ENCODE measurements at regions not wholly inside any gene's neighbourhood (a gene's known extent, or its start where the extent isn't known, plus 50 kb on each side); places are given as distances from the start of the nearest gene placed in this dataset.
"Not testable (repeated sequence)": the region's sequence is repeated elsewhere in the genome, so short reads cannot be mapped to it uniquely, and the experiment has no call there.

GRCh38 chr11:41799754-41800153 lies 340.3 kb upstream of the LRRC4C start:
- Histone ChIP-seq H3K4me1 (ENCODE audit: control insufficient read depth in 2 of 2, insufficient read depth in 2 of 2, low read length in 2 of 2) (no peaks in the 10 kb centered on the region), H3K4me3 (ENCODE audit: low read length) (no peak overlapping the region), H3K27ac (ENCODE audit: low read depth, low read length) (no peak overlapping the region), H3K36me3 (ENCODE audit: control insufficient read depth in 2 of 3, insufficient read depth in 3 of 3, low read length in 3 of 3) (no peaks in the 10 kb centered on the region), H3K27me3 (ENCODE audit: control insufficient read depth in 2 of 2, insufficient read depth in 2 of 2, low read length in 2 of 2) (no peaks in the 10 kb centered on the region), H3K9me3 (ENCODE audit: control insufficient read depth in 2 of 3, low read length in 3 of 3) (no peaks in the 10 kb centered on the region)
- CTCF ChIA-PET: no interaction called here
- Mint-ChIP-seq H3K9me3 (peaks cover 2 to 25% (median 11%) of the 10 kb centered on the region in 11 donors), H3K4me1 (no peaks in the 10 kb centered on the region), H3K36me3 (peaks cover 0 to 3% (median 0%) of the 10 kb centered on the region in 5 donors), H3K27me3 (no peaks in the 10 kb centered on the region), H3K27ac (no peak overlapping the region), H3K4me3 (no peak overlapping the region)
- ATAC-seq: no peak
- no peak for DNase-seq
- POLR2A ChIA-PET: no interaction called here
- intact Hi-C loops (cut with micrococcal nuclease): no loop called here

DNA sequence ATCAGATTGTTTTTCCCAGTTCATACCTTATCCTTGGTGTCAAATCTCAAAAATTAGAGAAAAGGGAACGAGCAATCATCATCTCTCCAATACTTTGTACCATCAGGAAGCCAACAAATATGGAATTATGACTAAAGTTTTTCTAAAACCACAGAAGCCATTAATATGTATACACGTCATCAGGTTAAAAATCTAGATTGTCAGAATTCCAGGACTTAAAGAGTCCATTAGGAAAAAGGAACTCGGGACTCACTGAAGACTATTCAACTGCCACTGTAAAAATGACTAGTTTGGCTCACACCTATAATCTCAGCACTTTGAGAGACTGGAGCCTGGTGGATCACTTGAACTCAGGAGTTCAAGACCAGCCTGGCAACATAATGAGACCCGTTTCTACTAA lies 344.4 kb upstream of the LRRC4C start:
- Mint-ChIP-seq H3K36me3 (peaks cover 0 to 3% (median 0%) of the 10 kb centered on the region in 5 donors), H3K27ac (no peak overlapping the region), H3K27me3 (no peaks in the 10 kb centered on the region), H3K4me1 (no peaks in the 10 kb centered on the region), H3K4me3 (no peak overlapping the region), H3K9me3 (peaks cover 2 to 21% (median 12%) of the 10 kb centered on the region in 11 donors)
- Histone ChIP-seq H3K27ac (ENCODE audit: low read depth, low read length) (no peak overlapping the region), H3K9me3 (ENCODE audit: control insufficient read depth in 2 of 3, low read length in 3 of 3) (peaks cover 0 to 5% (median 0%) of the 10 kb centered on the region in 3 experiments), H3K27me3 (ENCODE audit: control insufficient read depth in 2 of 2, insufficient read depth in 2 of 2, low read length in 2 of 2) (no peaks in the 10 kb centered on the region), H3K36me3 (ENCODE audit: control insufficient read depth in 2 of 3, insufficient read depth in 3 of 3, low read length in 3 of 3) (no peaks in the 10 kb centered on the region), H3K4me3 (ENCODE audit: low read length) (no peak overlapping the region), H3K4me1 (ENCODE audit: control insufficient read depth in 2 of 2, insufficient read depth in 2 of 2, low read length in 2 of 2) (no peaks in the 10 kb centered on the region)
- intact Hi-C loops (cut with micrococcal nuclease): no loop called here
- ChIA-PET POLR2A (no interaction called here), CTCF (no interaction called here)
- ATAC-seq (no peak), DNase-seq (no peak)

GRCh38 chr11:41816396-41816795 lies 356.9 kb upstream of the LRRC4C start:
- Histone ChIP-seq H3K36me3 (ENCODE audit: control insufficient read depth in 2 of 3, insufficient read depth in 3 of 3, low read length in 3 of 3) (no peaks in the 10 kb centered on the region), H3K4me1 (ENCODE audit: control insufficient read depth in 2 of 2, insufficient read depth in 2 of 2, low read length in 2 of 2) (no peaks in the 10 kb centered on the region), H3K27me3 (ENCODE audit: control insufficient read depth in 2 of 2, insufficient read depth in 2 of 2, low read length in 2 of 2) (no peaks in the 10 kb centered on the region), H3K27ac (ENCODE audit: low read depth, low read length) (no peak overlapping the region), H3K9me3 (ENCODE audit: control insufficient read depth in 2 of 3, low read length in 3 of 3) (no peaks in the 10 kb centered on the region), H3K4me3 (ENCODE audit: low read length) (no peak overlapping the region)
- CTCF ChIA-PET: no interaction called here
- H3K27ac Mint-ChIP-seq: no peak overlapping the region
- intact Hi-C loops (cut with micrococcal nuclease): no loop called here
- POLR2A ChIA-PET: no interaction called here
- H3K27me3 Mint-ChIP-seq: no peaks in the 10 kb centered on the region
- H3K4me3 Mint-ChIP-seq: no peak overlapping the region
- H3K36me3 Mint-ChIP-seq: no peaks in the 10 kb centered on the region
- H3K9me3 Mint-ChIP-seq: peaks cover 0 to 23% (median 14%) of the 10 kb centered on the region in 11 donors
- no peak for DNase-seq
- no peak for ATAC-seq
- H3K4me1 Mint-ChIP-seq: no peaks in the 10 kb centered on the region

GRCh38 chr11:41824287-41824686 lies 364.8 kb upstream of the LRRC4C start:
- H3K27ac Mint-ChIP-seq; DNase-seq; H3K27me3 ChIP-seq (ENCODE audit: control insufficient read depth in 2 of 2, insufficient read depth in 2 of 2, low read length in 2 of 2); H3K9me3 ChIP-seq (ENCODE audit: control insufficient read depth in 2 of 3, low read length in 3 of 3); ATAC-seq; intact Hi-C loops (cut with micrococcal nuclease); POLR2A ChIA-PET; H3K36me3 Mint-ChIP-seq; H3K4me3 ChIP-seq (ENCODE audit: low read length); H3K36me3 ChIP-seq (ENCODE audit: control insufficient read depth in 2 of 3, insufficient read depth in 3 of 3, low read length in 3 of 3); CTCF ChIA-PET; H3K4me1 Mint-ChIP-seq; H3K27me3 Mint-ChIP-seq; H3K4me1 ChIP-seq (ENCODE audit: control insufficient read depth in 2 of 2, insufficient read depth in 2 of 2, low read length in 2 of 2); H3K27ac ChIP-seq (ENCODE audit: low read depth, low read length); H3K4me3 Mint-ChIP-seq: not testable (repeated sequence)
- H3K9me3 Mint-ChIP-seq: peaks cover 0 to 31% (median 13%) of the 10 kb centered on the region in 11 donors

GRCh38 chr11:41826085-41826484 lies 366.6 kb upstream of the LRRC4C start:
- no peak overlapping the region for H3K27ac Mint-ChIP-seq
- intact Hi-C loops (cut with micrococcal nuclease): no loop called here
- ATAC-seq: no peak
- Histone ChIP-seq H3K4me3 (ENCODE audit: low read length) (no peak overlapping the region), H3K4me1 (ENCODE audit: control insufficient read depth in 2 of 2, insufficient read depth in 2 of 2, low read length in 2 of 2) (no peaks in the 10 kb centered on the region), H3K27ac (ENCODE audit: low read depth, low read length) (no peak overlapping the region), H3K9me3 (ENCODE audit: control insufficient read depth in 2 of 3, low read length in 3 of 3) (peaks cover 0 to 5% (median 0%) of the 10 kb centered on the region in 3 experiments), H3K36me3 (ENCODE audit: control insufficient read depth in 2 of 3, insufficient read depth in 3 of 3, low read length in 3 of 3) (no peaks in the 10 kb centered on the region), H3K27me3 (ENCODE audit: control insufficient read depth in 2 of 2, insufficient read depth in 2 of 2, low read length in 2 of 2) (no peaks in the 10 kb centered on the region)
- no peak overlapping the region for H3K4me3 Mint-ChIP-seq
- DNase-seq: no peak
- no peaks in the 10 kb centered on the region for H3K4me1 Mint-ChIP-seq
- no peaks in the 10 kb centered on the region for H3K36me3 Mint-ChIP-seq
- ChIA-PET POLR2A (no interaction called here), CTCF (no interaction called here)
- H3K27me3 Mint-ChIP-seq: no peaks in the 10 kb centered on the region
- peaks cover 0 to 32% (median 13%) of the 10 kb centered on the region in 11 donors for H3K9me3 Mint-ChIP-seq

DNA sequence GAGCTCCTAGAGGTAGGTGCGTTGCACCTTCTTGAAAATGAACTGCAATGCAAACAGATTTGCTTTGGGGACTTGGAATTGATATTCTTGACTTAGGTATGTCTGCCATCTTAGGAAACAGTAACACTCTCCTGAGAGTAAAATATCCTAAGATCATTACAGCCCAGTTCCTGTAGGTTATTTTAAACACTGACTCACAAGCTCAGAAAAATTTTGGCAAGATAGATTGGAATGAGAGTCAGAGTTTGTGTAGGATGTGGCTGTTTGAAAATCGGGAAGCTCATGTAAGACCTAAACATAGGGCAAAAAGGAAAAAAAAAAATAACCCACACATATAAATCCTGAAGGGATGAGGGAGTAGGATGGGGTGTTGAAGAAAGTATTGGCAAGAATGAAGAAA lies 377.0 kb upstream of the LRRC4C start:
- ChIA-PET POLR2A (no interaction called here), CTCF (no interaction called here)
- Mint-ChIP-seq H3K4me3 (no peak overlapping the region), H3K9me3 (peaks cover 2 to 22% (median 12%) of the 10 kb centered on the region in 11 donors), H3K27ac (no peak overlapping the region), H3K36me3 (no peaks in the 10 kb centered on the region), H3K4me1 (no peaks in the 10 kb centered on the region), H3K27me3 (no peaks in the 10 kb centered on the region)
- ATAC-seq: no peak
- Histone ChIP-seq H3K4me1 (ENCODE audit: control insufficient read depth in 2 of 2, insufficient read depth in 2 of 2, low read length in 2 of 2) (no peaks in the 10 kb centered on the region), H3K27ac (ENCODE audit: low read depth, low read length) (no peak overlapping the region), H3K9me3 (ENCODE audit: control insufficient read depth in 2 of 3, low read length in 3 of 3) (no peaks in the 10 kb centered on the region), H3K36me3 (ENCODE audit: control insufficient read depth in 2 of 3, insufficient read depth in 3 of 3, low read length in 3 of 3) (no peaks in the 10 kb centered on the region), H3K27me3 (ENCODE audit: control insufficient read depth in 2 of 2, insufficient read depth in 2 of 2, low read length in 2 of 2) (no peaks in the 10 kb centered on the region), H3K4me3 (ENCODE audit: low read length) (no peak overlapping the region)
- DNase-seq: no peak
- intact Hi-C loops (cut with micrococcal nuclease): no loop called here

GRCh38 chr11:41842673-41843072 lies 383.2 kb upstream of the LRRC4C start:
- intact Hi-C loops (cut with micrococcal nuclease): no loop called here

More at GRCh38 chr11:41842673-41843072, 383.2 kb upstream of the LRRC4C start:
- H3K9me3 Mint-ChIP-seq: peaks cover 3 to 16% (median 8%) of the 10 kb centered on the region in 11 donors
- CTCF ChIA-PET: no interaction called here
- Histone ChIP-seq H3K27me3 (ENCODE audit: control insufficient read depth in 2 of 2, insufficient read depth in 2 of 2, low read length in 2 of 2) (no peaks in the 10 kb centered on the region), H3K9me3 (ENCODE audit: control insufficient read depth in 2 of 3, low read length in 3 of 3) (peaks cover 0 to 4% (median 0%) of the 10 kb centered on the region in 3 experiments), H3K36me3 (ENCODE audit: control insufficient read depth in 2 of 3, insufficient read depth in 3 of 3, low read length in 3 of 3) (no peaks in the 10 kb centered on the region), H3K4me1 (ENCODE audit: control insufficient read depth in 2 of 2, insufficient read depth in 2 of 2, low read length in 2 of 2) (no peaks in the 10 kb centered on the region), H3K27ac (ENCODE audit: low read depth, low read length) (no peak overlapping the region), H3K4me3 (ENCODE audit: low read length) (no peak overlapping the region)
- no peak overlapping the region for H3K27ac Mint-ChIP-seq
- H3K27me3 Mint-ChIP-seq: no peaks in the 10 kb centered on the region
- H3K36me3 Mint-ChIP-seq: no peaks in the 10 kb centered on the region
- POLR2A ChIA-PET: no interaction called here
- H3K4me3 Mint-ChIP-seq: no peak overlapping the region
- no peak for ATAC-seq
- H3K4me1 Mint-ChIP-seq: no peaks in the 10 kb centered on the region
- no peak for DNase-seq

Measured in naive thymus-derived CD4-positive, alpha-beta T cell (primary cell).